Erythroblast (primary cell): ENCODE measurements at regions not wholly inside any gene's neighbourhood (a gene's known extent, or its start where the extent isn't known, plus 50 kb on each side); places are given as distances from the start of the nearest gene placed in this dataset.

Source experiments
- GATA1 ChIP-seq: IDR thresholded peaks from 2 replicates; pipeline ENCODE4 v1.6.1; 2011; ENCODE audit warnings: low read depth, mild to moderate bottlenecking, control low read depth, low read length, moderate library complexity
- POLR2A ChIP-seq: IDR thresholded peaks from 2 replicates; pipeline ENCODE4 v1.6.1; 2011; ENCODE audit warnings: mild to moderate bottlenecking, low read length

DNA sequence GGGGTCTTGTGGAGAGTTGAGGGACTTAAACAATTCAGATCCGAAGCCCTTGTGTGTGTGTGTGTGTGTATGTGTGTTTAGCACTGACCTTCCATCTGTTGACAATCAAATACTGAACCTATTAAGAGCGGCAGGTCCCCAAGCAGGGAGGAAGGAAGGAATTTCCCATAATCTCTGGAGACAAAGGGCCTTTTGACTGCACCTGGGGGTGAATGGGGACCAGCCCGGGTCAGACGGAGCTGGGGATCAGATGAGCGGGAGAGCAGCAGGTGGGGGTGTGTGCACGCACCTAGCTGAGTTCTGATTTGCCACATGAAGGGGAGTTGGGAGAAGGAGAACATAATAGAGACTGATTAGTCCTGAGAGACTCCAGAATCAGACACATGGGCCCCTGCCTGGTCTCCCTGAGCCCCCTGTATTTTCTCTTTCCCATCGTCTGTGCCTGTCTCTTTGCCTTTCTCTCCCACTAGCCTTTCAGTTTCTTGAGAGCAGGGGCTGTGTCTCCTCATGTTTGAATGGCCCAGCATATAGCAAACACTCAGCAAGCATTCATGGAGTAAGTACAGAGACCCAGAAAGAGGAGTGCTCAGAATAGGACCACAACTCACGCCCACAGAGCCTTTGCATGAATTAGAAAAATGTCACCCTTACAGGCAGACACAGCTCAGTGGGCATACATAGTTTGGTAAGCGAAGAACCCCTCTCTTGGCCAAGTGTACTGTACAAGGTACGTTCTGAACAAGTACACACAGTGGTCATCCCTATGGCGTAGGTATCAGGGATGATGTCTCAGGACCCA, 288.3 kb upstream of the HABP2 start:
- TF ChIP-seq POLR2A (no peak), GATA1 (no peak)
